ENCODE measurements at regions not wholly inside any gene's neighbourhood (a gene's known extent, or its start where the extent isn't known, plus 50 kb on each side); places are given as distances from the start of the nearest gene placed in this dataset.

GRCh38 chr2:129180124-129180716 is 799.2 kb upstream of the RAB6C start:
- Histone ChIP-seq H3K4me3 (ENCODE audit: insufficient read depth, low read length, poor library complexity, severe bottlenecking) (no peak overlapping the region), H3K9ac (ENCODE audit: low read length) (no peak overlapping the region), H3K79me2 (ENCODE audit: insufficient read depth, low read length) (no peaks in the 10 kb centered on the region), H3K27ac (ENCODE audit: low read depth, low read length) (no peak overlapping the region), H3K9me2 (replicated peaks; ENCODE audit: insufficient read depth, low read length) (no peaks in the 10 kb centered on the region), H3K9me3 (ENCODE audit: insufficient read depth, low read length) (no peaks in the 10 kb centered on the region), H3K4me2 (ENCODE audit: low read depth, low read length, poor library complexity, severe bottlenecking) (no peak overlapping the region), H2AFZ (ENCODE audit: low read depth, low read length, severe bottlenecking) (no peak overlapping the region), H3F3A (ENCODE audit: insufficient read depth) (no peaks in the 10 kb centered on the region), H3K27me3 (ENCODE audit: low read length) (no peaks in the 10 kb centered on the region), H3K36me3 (ENCODE audit: low read length) (no peaks in the 10 kb centered on the region), H4K20me1 (ENCODE audit: low read depth, low read length) (no peaks in the 10 kb centered on the region)
- TF ChIP-seq EZH2phosphoT487 (conservative IDR thresholded peaks at IDR 0.05; ENCODE audit: low read length) (no peak), CTCF (IDR thresholded peaks at IDR 0.05; ENCODE audit: insufficient read depth, low read length, poor library complexity, severe bottlenecking) (no peak)

- no peak overlapping the region for H3K27ac ChIP-seq (ENCODE audit: low read depth, low read length)
- no peaks in the 10 kb centered on the region for H3F3A ChIP-seq (ENCODE audit: insufficient read depth)
- H3K4me2 ChIP-seq (ENCODE audit: low read depth, low read length, poor library complexity, severe bottlenecking) = no peak overlapping the region
- H3K27me3 ChIP-seq (ENCODE audit: low read length) = no peaks in the 10 kb centered on the region
- H3K79me2 ChIP-seq (ENCODE audit: insufficient read depth, low read length) = no peaks in the 10 kb centered on the region
- no peaks in the 10 kb centered on the region for H3K9me2 ChIP-seq (replicated peaks; ENCODE audit: insufficient read depth, low read length)
- no peak for TF ChIP-seq CTCF (IDR thresholded peaks at IDR 0.05; ENCODE audit: insufficient read depth, low read length, poor library complexity, severe bottlenecking)
- no peak for TF ChIP-seq EZH2phosphoT487 (conservative IDR thresholded peaks at IDR 0.05; ENCODE audit: low read length)
- no peaks in the 10 kb centered on the region for H3K36me3 ChIP-seq (ENCODE audit: low read length)
- H4K20me1 ChIP-seq (ENCODE audit: low read depth, low read length) = no peaks in the 10 kb centered on the region
- H3K4me3 ChIP-seq (ENCODE audit: insufficient read depth, low read length, poor library complexity, severe bottlenecking) = no peak overlapping the region
- no peaks in the 10 kb centered on the region for H3K9me3 ChIP-seq (ENCODE audit: insufficient read depth, low read length)
- no peak overlapping the region for H3K9ac ChIP-seq (ENCODE audit: low read length)
- no peak overlapping the region for H2AFZ ChIP-seq (ENCODE audit: low read depth, low read length, severe bottlenecking)
These were observed 798.0 kb upstream of the RAB6C start for GRCh38 chr2:129181433-129181832.

GRCh38 chr2:129181963-129182362 is 797.5 kb upstream of the RAB6C start:
- Histone ChIP-seq H3K27me3 (ENCODE audit: low read length) (no peaks in the 10 kb centered on the region), H3K79me2 (ENCODE audit: insufficient read depth, low read length) (no peaks in the 10 kb centered on the region), H3K4me2 (ENCODE audit: low read depth, low read length, poor library complexity, severe bottlenecking) (no peak overlapping the region), H3K9ac (ENCODE audit: low read length) (no peak overlapping the region), H3K4me3 (ENCODE audit: insufficient read depth, low read length, poor library complexity, severe bottlenecking) (no peak overlapping the region), H2AFZ (ENCODE audit: low read depth, low read length, severe bottlenecking) (no peak overlapping the region), H3K36me3 (ENCODE audit: low read length) (no peaks in the 10 kb centered on the region), H3F3A (ENCODE audit: insufficient read depth) (no peaks in the 10 kb centered on the region), H3K9me3 (ENCODE audit: insufficient read depth, low read length) (no peaks in the 10 kb centered on the region), H3K27ac (ENCODE audit: low read depth, low read length) (no peak overlapping the region), H3K9me2 (replicated peaks; ENCODE audit: insufficient read depth, low read length) (no peaks in the 10 kb centered on the region), H4K20me1 (ENCODE audit: low read depth, low read length) (no peaks in the 10 kb centered on the region)
- no peak for TF ChIP-seq CTCF (IDR thresholded peaks at IDR 0.05; ENCODE audit: insufficient read depth, low read length, poor library complexity, severe bottlenecking)
- TF ChIP-seq EZH2phosphoT487 (conservative IDR thresholded peaks at IDR 0.05; ENCODE audit: low read length) = no peak
